ENCODE measurements at regions not wholly inside any gene's neighbourhood (a gene's known extent, or its start where the extent isn't known, plus 50 kb on each side); places are given as distances from the start of the nearest gene placed in this dataset.

- TF ChIP-seq, protein P1, sequence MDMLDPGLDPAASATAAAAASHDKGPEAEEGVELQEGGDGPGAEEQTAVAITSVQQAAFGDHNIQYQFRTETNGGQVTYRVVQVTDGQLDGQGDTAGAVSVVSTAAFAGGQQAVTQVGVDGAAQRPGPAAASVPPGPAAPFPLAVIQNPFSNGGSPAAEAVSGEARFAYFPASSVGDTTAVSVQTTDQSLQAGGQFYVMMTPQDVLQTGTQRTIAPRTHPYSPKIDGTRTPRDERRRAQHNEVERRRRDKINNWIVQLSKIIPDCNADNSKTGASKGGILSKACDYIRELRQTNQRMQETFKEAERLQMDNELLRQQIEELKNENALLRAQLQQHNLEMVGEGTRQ (IDR thresholded peaks at IDR 0.05; ENCODE audit: low read depth, low read length): no peak
- TF ChIP-seq CTCF (conservative IDR thresholded peaks at IDR 0.05; ENCODE audit: low read depth, low read length) (no peak), RFX5 (IDR thresholded peaks at IDR 0.05; ENCODE audit: low read depth, low read length) (no peak), POLR2A (IDR thresholded peaks at IDR 0.05; ENCODE audit: low read depth, low read length) (no peak), RCOR1 (IDR thresholded peaks at IDR 0.05; ENCODE audit: insufficient replicate concordance, low read length) (no peak), MXI1 (IDR thresholded peaks at IDR 0.05; ENCODE audit: borderline replicate concordance, low read depth, low read length) (no peak), RAD21 (IDR thresholded peaks at IDR 0.05; ENCODE audit: low read length) (no peak), CEBPB (IDR thresholded peaks at IDR 0.05; ENCODE audit: low read depth, low read length) (no peak), FOS (IDR thresholded peaks at IDR 0.05; ENCODE audit: low read depth, low read length) (no peak)
These were observed 461.3 kb downstream of the TMEM232 start for GRCh38 chr5:110265162-110265561.

All from IMR-90 (cell line).